ENCODE measurements at regions not wholly inside any gene's neighbourhood (a gene's known extent, or its start where the extent isn't known, plus 50 kb on each side); places are given as distances from the start of the nearest gene placed in this dataset.
"Not testable (repeated sequence)": the region's sequence is repeated elsewhere in the genome, so short reads cannot be mapped to it uniquely, and the experiment has no call there.

- DNase-seq, result no peak
These were observed 825.2 kb downstream of the METTL4 start for GRCh38 chr18:1746131-1746530.

GRCh38 chr18:1751249-1751648 is 820.1 kb downstream of the METTL4 start:
- no peak for DNase-seq

- DNase-seq, result no peak
These were observed 810.4 kb downstream of the METTL4 start for GRCh38 chr18:1760901-1761300.

- DNase-seq, result no peak
These were observed 797.0 kb downstream of the METTL4 start for GRCh38 chr18:1774261-1774660.

GRCh38 chr18:1777843-1778242 is 793.5 kb downstream of the METTL4 start:
- no peak for DNase-seq

GRCh38 chr18:1778496-1779178 is 792.7 kb downstream of the METTL4 start:
- DNase-seq, result no peak

DNA sequence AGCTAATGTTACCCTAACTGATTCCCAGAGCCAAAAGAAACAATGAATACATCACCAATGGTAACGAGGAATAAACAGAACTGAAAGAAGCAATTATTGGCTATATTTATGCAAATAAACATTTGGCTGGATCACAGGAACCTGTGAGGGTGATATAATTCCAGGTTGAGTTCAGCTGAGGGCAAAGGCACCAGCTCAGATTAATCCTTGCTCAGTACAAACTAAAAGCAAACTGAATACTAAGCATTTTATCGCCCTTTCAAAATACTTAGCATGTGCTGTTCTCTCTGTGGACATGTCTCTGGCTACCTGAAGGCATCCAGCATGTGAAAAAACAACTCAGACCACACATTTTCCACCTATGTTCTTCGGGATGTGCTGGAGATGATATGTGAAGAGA is 791.7 kb downstream of the METTL4 start:
- DNase-seq, result no peak

DNA sequence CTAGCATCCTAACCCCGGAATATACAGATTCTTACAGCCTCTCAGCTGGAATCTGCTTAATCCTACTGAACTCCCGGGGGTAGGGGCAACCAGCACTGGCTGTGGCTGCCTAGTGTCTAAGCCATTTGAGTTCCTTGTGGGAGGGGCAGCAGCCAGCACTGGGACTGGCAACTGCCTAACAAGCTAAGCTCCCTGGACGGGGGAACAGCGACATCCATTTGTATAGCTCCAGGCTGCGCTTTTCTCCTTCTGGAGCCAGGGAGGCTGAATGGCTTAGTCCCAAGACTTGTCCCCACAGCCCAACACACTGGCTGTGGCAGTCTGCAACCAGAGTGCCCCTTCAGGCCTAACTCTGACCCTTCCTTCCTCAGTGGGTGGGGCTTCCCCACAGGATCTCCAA is 787.2 kb downstream of the METTL4 start:
- no peak for DNase-seq

- DNase-seq, result not testable (repeated sequence)
These were observed 785.3 kb downstream of the METTL4 start for GRCh38 chr18:1785980-1786379.

GRCh38 chr18:1796636-1797035 is 774.7 kb downstream of the METTL4 start:
- no peak for DNase-seq

DNA sequence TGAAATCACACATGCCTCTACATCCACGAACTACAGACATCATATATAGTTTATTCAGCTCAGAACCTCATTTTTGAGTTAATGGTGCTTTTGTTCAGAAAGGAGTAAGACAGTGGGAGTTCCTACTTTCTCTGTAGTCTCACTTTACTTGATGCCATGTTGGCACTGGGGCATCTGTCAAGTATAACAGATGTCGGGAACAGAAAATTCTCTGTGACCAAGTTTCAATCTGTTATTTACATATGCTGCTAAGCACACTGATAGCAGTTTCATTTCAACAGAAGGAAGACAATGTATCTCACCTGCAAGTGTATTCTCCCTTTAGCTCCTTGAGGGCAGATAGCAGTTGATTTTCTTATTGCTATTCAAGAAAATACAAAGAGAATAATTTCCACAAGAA is 774.1 kb downstream of the METTL4 start:
- no peak for DNase-seq

- DNase-seq, result no peak
These were observed 765.8 kb downstream of the METTL4 start for GRCh38 chr18:1805521-1805920.

- DNase-seq, result no peak
These were observed 764.3 kb downstream of the METTL4 start for GRCh38 chr18:1806884-1807615.

- no peak for DNase-seq
These were observed 760.0 kb downstream of the METTL4 start for GRCh38 chr18:1811282-1811681.

- no peak for DNase-seq
These were observed 746.0 kb downstream of the METTL4 start for GRCh38 chr18:1825296-1825695.

- no peak for DNase-seq
These were observed 730.4 kb downstream of the METTL4 start for GRCh38 chr18:1840878-1841277.

GRCh38 chr18:1846640-1847039 is 724.7 kb downstream of the METTL4 start:
- DNase-seq, result no peak

DNA sequence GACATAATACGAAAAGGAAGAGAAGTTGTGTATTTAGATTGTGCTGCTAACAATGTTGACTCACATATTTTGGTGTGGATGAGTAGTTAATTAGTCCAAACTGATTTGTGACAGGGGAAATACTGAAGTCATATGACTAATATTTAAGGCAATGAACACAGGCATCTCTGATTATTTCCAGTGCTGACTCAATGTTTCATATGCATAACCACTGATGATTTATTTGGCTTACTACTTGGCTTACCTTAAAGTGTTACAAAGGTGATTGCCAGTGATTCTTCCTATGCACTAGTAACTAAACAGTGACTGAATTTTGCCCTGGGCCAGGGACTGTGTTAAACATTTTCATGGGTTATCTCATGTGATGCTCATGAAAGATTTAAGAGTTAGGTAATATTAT is 722.6 kb downstream of the METTL4 start:
- no peak for DNase-seq

DNA sequence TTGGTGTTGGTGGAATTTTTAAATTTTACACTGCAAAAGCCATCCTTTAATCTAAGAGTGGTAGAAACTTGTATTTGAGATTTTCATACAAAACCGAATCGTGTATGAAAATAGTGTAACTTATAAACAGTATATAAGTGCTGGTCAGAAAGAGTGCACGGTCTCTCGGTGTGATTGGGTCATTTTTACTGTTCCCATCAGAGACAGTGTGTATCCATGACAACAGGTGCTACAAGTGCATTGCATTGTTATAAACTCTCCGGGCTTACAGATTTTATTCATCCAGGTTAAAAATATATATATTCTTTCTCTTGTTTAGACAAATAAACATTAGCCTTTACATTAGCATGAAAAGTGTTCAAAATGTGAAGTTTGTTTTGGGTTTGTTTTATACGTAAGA is 721.9 kb downstream of the METTL4 start:
- DNase-seq, result no peak

DNA sequence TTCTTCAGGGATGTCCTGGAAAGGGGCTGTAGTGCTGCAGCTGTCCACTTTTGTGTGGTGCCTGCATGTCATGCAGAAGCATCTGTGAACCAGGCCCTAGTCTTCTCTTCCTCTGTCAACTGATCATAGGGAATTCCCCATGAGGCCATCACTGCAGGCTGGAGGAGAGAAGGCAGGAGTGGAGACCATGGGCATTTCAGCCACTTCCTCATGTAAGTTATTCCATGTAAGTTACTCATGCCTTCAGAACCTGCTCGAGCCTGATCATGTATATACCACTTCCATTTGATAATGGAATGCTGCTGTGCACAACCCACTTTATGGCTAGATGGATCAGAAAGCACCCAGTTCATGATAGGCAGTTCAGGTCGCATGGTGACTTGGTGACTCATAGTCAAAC is 714.0 kb downstream of the METTL4 start:
- not testable (repeated sequence) for DNase-seq

- DNase-seq, result no peak
These were observed 709.8 kb downstream of the METTL4 start for GRCh38 chr18:1861473-1861872.

- DNase-seq, result no peak
These were observed 705.4 kb downstream of the METTL4 start for GRCh38 chr18:1865869-1866268.

DNA sequence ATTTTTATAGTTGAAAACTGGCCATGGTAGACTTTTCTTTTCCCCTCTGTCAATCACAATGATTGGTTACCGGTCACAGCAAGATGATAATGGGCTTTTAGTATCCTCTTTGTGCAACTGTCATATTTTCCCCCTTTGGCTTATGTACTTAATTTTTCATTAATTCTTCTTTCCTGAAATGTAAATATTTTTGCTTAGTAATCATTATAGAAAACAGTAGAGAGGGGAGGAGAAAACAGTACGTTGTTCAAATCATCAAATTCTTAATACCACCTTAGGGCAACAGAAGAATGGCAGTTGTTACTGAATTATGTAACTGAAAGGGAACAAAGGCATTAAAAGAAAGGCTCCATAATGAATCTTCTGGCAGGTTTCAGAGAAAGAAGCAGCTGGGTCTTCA is 699.0 kb downstream of the METTL4 start:
- DNase-seq, result no peak

DNA sequence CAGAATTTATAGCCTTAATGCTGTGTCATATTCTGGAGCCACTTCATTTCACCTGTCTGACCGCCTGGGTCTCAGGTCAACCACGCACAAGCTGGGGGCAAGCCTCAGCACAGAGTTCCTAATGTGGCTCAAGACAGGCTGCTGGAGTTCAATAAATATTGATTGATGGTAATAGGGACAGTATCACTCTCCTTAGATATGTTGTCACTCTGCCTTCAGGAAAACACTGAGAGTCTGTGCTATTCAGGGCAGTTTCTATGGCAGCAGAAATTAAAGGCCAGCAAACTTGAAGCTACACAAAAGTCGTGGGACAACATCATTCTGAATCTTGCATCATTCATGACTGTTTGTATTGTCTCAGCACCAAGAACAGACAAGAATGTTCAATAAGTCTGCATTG is 696.1 kb downstream of the METTL4 start:
- DNase-seq, result no peak

DNA sequence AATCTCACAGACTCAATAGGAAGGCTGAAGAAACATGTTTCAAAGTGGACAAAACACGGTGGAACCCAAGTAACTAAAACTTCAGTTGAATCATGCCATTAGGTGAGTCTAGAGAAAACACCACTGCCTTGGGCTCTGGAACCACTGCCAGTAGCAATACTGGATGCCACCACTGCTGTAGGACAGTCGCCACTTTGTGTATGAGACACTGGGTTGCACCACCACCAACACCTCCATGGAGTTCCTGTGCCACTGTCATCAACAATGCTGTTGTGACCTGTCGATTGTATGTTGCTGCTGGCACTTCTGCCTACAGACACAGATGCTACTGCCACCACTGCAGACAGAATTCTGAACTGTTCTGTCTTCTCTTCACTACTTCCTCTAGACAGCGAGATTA is 686.7 kb downstream of the METTL4 start:
- no peak for DNase-seq

Data from activated effector memory CD4-positive, alpha-beta T cell treated with anti-CD3 and anti-CD28 coated beads, Interleukin-2, amount 50 U/mL, for 16 hours (primary cell).